HG03469 (cell line): ENCODE measurements at regions not wholly inside any gene's neighbourhood (a gene's known extent, or its start where the extent isn't known, plus 50 kb on each side); places are given as distances from the start of the nearest gene placed in this dataset.
"Not testable (repeated sequence)": the region's sequence is repeated elsewhere in the genome, so short reads cannot be mapped to it uniquely, and the experiment has no call there.

Experiments used
- ATAC-seq: cut with Tn5 transposase; IDR thresholded peaks from one replicate; pipeline ENCODE4 v1.9.1; 2021; ENCODE audit warnings: mild to moderate bottlenecking, moderate library complexity, moderate number of reproducible peaks; ENCODE audit not compliant: unreplicated experiment

DNA sequence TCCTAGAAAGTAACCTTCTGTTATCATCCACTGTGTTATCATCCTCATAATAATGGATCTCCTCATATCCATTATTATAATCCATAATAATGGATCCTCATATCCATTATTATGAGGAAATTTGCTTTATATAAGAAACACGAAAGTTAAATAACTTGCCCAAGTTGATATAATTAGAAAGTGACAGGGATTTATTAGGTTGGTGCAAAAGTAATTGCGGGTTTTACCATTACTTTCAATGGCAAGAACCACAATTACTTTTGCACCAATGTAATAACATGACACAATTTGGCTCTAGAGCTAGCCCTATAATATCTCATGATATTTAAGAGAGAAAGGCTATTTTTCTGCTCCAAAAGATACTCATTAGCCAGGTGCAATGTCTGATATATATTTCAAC lies 275.7 kb upstream of the STXBP5 start:
- ATAC-seq: no peak

- ATAC-seq: no peak
Measured at GRCh38 chr6:146931214-146931613, 273.0 kb upstream of the STXBP5 start.

GRCh38 chr6:146937316-146937715 lies 266.9 kb upstream of the STXBP5 start:
- no peak for ATAC-seq

DNA sequence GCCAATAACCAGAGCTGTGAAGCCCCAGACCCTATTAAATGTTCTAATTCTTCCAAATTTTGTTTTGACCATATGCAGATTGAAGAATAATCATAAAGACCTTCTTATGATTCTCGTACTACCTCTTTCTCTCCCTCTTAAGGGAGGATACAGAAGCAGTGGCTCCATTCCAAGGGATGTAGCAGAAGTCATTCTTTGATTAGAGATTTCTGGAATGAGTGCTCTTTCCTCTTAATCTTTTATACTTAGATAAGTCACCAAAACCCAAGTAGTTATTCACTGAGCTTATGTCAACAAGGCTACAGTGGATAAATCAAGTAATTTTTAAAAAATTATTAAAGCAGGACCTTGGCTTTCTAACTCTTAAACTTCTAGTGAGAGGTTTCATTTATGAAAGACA lies 266.0 kb upstream of the STXBP5 start:
- no peak for ATAC-seq

- not testable (repeated sequence) for ATAC-seq
Measured at GRCh38 chr6:146939456-146939855, 264.8 kb upstream of the STXBP5 start.

DNA sequence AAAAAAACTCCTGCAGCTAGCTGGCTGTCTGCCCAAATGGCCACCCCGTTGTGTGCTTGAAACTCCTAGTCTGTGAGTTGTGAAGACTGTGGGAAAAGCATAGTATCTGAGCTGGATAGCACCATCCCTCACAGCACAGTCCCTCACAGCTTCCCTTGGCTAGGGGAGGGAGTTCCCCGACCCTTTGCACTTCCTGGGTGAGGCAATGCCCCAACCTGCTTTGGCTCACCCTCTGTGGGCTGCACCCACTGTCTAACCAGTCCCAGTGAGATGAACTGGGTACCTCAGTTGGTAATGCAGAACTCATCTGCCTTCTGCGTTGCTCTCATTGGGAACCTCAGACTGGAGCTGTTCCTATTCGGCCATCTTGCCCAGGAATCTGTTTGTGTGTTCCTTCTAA lies 260.6 kb upstream of the STXBP5 start:
- ATAC-seq: no peak

DNA sequence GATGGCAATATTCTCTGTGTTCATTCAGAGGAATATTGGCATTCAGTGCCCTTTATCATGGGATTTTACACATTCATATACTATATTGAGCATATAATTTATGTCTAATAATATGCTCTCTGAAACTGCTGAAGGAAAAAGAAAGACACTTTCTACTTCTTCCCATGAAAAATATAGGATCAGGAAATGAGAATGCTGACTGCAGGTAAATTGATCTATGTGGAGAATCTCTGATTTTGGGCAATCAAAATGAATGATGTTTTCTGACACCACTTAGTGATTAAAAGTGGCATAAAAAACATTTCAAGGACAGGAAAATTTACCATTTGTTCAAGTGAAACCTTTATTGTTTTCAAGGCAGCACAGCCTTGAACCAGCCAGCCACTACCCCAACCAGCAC lies 260.1 kb upstream of the STXBP5 start:
- ATAC-seq: no peak

DNA sequence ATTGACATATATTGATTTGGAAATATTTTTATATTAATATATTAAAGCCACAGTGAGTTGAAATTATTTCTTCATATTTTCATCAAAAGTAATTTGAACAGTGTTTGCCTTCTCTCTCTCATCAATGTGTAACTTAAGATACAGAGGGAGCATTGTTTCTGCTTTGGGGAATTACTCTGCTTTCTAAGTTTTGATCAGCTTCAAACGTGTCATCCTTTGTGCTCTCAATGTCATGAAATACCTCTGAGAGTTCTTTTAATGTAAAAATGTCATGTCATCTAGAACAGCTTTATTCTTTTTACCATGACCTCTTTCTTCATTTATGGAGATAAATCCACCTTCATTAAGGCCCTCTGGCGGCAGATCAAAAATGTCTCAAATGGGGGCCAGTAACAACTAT lies 259.4 kb upstream of the STXBP5 start:
- ATAC-seq: no peak

DNA sequence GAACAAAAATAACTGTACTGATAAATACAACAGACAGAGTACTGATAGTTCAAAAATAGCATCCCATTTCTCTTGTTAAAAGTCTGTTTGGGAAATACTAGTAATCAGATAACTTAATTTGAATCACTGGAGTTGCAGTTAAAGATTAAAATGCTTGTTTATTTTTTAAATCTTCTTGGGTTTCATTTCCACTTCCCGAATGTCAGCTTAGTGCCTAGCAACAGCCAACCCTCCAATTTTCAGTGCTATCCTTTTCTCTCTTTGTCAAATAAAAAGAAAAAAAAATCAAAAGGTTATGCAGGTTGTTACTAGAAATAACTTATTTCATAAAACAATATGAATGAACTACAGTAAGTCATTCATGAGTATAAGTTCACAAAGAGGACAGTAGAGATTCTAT lies 257.7 kb upstream of the STXBP5 start:
- ATAC-seq: no peak

DNA sequence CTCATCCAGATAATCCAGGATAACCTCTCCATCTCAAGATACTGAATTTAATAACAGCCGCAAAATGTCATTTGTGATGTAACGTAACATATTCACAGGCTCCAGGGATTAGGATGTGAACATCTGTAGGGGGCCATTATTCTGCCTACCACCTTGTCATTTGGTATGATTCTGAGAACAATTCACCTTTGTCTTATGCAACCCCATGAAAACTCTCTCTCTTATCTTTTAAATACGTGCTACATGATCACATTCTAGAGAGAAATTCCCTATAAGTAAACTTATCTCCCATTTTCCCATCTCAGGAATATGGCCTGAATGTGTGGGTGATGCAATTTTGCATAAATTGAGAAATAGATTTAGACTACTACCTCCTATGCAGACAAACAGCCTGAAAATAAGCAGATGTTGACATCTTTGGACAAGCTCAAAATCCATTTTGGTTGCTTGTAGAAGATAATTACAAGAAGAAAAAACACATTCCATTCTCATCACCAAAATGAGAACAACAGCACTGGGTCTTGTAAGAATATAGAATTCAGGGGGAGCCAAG lies 255.4 kb upstream of the STXBP5 start:
- ATAC-seq: no peak

GRCh38 chr6:146949425-146949824 lies 254.8 kb upstream of the STXBP5 start:
- no peak for ATAC-seq

DNA sequence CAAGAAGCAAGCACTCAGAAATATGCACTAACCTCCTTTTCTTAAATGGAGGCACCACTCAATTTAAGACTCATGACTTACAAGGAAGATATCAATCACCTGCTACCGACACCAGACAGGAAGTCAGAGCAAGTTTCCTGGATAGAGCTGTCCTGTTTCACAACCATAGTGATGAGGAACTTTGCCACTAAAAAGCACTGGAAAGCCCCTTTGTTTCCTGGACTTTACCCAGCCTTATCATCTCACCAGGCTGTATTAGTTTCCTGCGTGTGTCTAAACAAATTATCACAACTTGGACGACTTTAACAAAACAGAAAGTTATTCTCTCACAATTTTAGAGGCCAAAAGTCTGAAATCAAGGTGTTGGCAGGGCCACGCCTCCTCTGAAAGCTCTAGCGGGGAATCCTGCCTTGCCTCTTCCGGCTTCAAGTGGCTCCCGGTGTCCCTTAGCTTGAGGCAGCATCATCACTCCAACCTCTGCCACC lies 253.8 kb upstream of the STXBP5 start:
- no peak for ATAC-seq

DNA sequence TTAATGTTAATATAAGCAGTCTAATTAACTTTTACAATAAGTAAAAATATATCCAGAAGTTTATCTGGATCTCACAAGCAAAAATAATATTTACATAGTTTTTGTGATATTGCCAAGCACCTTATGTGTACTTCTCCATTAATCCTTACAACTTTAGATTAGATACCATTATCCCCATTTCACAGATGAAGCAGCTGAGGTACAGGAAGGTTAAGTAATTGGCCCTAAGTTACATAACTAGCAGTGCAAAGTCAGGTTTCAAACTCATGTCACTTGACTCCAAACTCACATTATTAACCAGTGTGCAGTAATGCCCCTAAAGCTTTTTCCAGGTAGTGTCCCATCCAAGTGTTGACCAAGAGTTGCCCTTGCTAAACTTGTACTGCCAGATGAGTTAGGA lies 248.6 kb upstream of the STXBP5 start:
- no peak for ATAC-seq

- no peak for ATAC-seq
Measured at GRCh38 chr6:146957181-146958093, 246.8 kb upstream of the STXBP5 start.

DNA sequence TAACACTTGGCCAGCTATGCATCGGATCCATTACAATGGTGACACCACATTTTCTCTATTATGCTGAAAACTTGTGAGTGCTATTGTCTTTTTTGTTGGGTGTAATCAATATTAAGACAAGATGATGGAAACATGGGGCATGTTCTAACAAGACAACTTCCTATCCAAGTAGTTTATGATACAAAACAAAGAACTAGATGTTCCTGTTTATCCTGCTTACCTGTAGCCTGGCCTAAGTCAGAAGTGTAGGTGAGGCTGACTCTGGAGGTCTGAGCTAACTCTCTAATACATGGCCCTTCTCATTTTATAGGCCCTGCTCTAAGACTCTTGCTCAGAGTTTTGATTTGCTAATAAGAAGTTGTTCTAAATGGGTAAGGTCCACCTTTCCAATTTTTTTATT lies 242.4 kb upstream of the STXBP5 start:
- ATAC-seq: no peak

GRCh38 chr6:146962329-146962728 lies 241.9 kb upstream of the STXBP5 start:
- no peak for ATAC-seq

GRCh38 chr6:146965110-146965689 lies 239.0 kb upstream of the STXBP5 start:
- no peak for ATAC-seq

GRCh38 chr6:146968041-146968760 lies 236.0 kb upstream of the STXBP5 start:
- ATAC-seq: no peak

- ATAC-seq: no peak
Measured at GRCh38 chr6:146972546-146972945, 231.7 kb upstream of the STXBP5 start.

DNA sequence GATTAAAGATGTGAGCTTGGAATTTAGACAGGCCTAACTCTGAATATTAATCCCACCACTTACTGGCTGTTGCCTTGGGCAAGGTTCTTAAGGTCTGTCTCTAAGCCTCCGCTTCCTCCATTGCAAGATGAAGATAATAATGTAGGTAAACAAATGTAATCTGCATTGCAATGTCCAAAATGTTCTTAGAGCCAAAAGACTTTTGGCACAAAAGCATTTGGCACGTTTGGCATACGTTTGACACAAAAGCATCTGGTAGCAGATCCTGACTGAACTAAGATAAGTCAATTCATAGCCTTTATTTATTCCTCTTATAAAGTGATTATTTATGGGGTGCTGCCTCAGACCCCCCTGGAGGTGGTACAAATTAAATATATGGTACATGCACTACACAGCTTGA lies 229.9 kb upstream of the STXBP5 start:
- no peak for ATAC-seq

DNA sequence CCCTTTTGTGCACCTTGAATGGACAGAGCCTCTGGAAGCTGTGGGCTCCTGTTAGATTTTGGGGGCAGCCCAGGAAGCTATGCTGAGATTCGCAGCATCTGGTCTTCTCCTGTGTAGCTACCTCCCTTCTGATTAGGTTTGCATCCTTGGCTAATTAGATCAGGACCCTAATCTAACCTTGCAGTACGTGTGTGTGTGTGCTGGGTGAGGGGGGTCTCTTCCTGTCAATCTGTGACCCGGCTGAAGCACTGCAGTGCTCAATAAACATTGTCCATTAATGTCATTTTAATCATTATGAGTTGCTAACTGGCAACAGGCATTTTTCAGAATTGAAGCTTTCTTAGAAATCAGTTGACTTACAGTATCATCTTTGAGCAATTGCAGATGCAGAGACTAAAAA lies 229.1 kb upstream of the STXBP5 start:
- ATAC-seq: no peak
